ENCODE measurements at regions not wholly inside any gene's neighbourhood (a gene's known extent, or its start where the extent isn't known, plus 50 kb on each side); places are given as distances from the start of the nearest gene placed in this dataset.
A peak's percentile ranks its signal among the peaks of the same experiment; 100 is the strongest.

GRCh38 chr11:98734686-98735085, 286.1 kb upstream of the CNTN5 start:
- no peak overlapping the region for H3K4me3 Mint-ChIP-seq
- Histone ChIP-seq H3K4me2 (replicated peaks; ENCODE audit: extremely low read depth, low read length, poor library complexity, severe bottlenecking) (no peak overlapping the region), H3K27me3 (ENCODE audit: control insufficient read depth in 2 of 2, insufficient read depth in 2 of 2, low read length in 2 of 2) (no peaks in the 10 kb centered on the region), H3K36me3 (replicated peaks in 1 of 2; ENCODE audit: control insufficient read depth in 1 of 2, insufficient read depth in 2 of 2, low read length in 2 of 2) (no peaks in the 10 kb centered on the region), H3K27ac (ENCODE audit: low read depth in 1 of 2, low read length in 2 of 2) (no peak overlapping the region), H3K9me3 (replicated peaks in 1 of 2; ENCODE audit: control insufficient read depth in 1 of 2, insufficient read depth in 1 of 2, low read length in 2 of 2) (peaks cover 0 to 17% of the 10 kb centered on the region in 2 donors), H4K20me1 (ENCODE audit: insufficient read depth, low read length) (no peaks in the 10 kb centered on the region), H3K4me3 (replicated peaks in 1 of 3; ENCODE audit: low read depth in 2 of 3, low read length in 3 of 3) (no peak overlapping the region), H2AFZ (ENCODE audit: insufficient read depth, low read depth, low read length, poor library complexity, severe bottlenecking) (no peak overlapping the region), H3K4me1 (ENCODE audit: control insufficient read depth in 1 of 2, insufficient read depth in 2 of 2, low read length in 2 of 2) (no peaks in the 10 kb centered on the region), H3K9ac (ENCODE audit: insufficient read depth, low read length, poor library complexity, severe bottlenecking) (no peak overlapping the region), H3K79me2 (ENCODE audit: insufficient read depth, low read length) (no peaks in the 10 kb centered on the region)
- H3K36me3 Mint-ChIP-seq, result no peaks in the 10 kb centered on the region
- no peak for DNase-seq
- intact Hi-C loops (cut with micrococcal nuclease), result no loop called here
- no peak for TF ChIP-seq CTCF (IDR thresholded peaks at IDR 0.05)
- peaks cover 0 to 18% (median 5%) of the 10 kb centered on the region in 7 donors for H3K9me3 Mint-ChIP-seq
- no peaks in the 10 kb centered on the region for H3K27me3 Mint-ChIP-seq (ENCODE audit: low read depth in 3 of 3)
- H3K4me1 Mint-ChIP-seq, result no peaks in the 10 kb centered on the region
- no peak overlapping the region for H3K27ac Mint-ChIP-seq

DNA sequence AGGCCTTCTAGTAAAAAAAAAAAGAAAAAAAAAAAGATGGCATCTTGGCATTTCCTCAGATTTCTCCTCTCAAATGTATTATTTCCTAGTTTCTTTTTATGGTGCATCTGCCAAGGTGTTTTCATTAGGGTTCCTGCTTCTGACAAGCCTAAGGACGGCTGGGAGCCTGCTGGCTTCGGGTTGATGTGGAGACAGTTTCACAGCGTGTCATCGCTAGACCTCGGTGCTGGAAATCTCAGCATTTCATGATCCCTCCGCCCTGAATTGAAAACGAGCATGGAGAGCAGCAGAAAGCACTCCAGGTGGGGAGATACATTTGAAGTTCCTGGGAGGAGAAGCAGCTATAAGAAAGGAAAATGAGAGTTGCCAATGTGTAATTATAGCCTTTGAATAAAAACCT, 283.9 kb upstream of the CNTN5 start:
- no peak overlapping the region for H3K27ac ChIP-seq (ENCODE audit: low read depth in 1 of 2, low read length in 2 of 2)
- DNase-seq, result no peak
- H3K36me3 Mint-ChIP-seq, result no peaks in the 10 kb centered on the region
- intact Hi-C loops (cut with micrococcal nuclease), result no loop called here
- no peak overlapping the region for H3K9ac ChIP-seq (ENCODE audit: insufficient read depth, low read length, poor library complexity, severe bottlenecking)
- H4K20me1 ChIP-seq (ENCODE audit: insufficient read depth, low read length), result no peaks in the 10 kb centered on the region
- no peaks in the 10 kb centered on the region for H3K79me2 ChIP-seq (ENCODE audit: insufficient read depth, low read length)
- H3K27me3 ChIP-seq (ENCODE audit: control insufficient read depth in 2 of 2, insufficient read depth in 2 of 2, low read length in 2 of 2), result no peaks in the 10 kb centered on the region
- no peak overlapping the region for H3K4me3 ChIP-seq (replicated peaks in 1 of 3; ENCODE audit: low read depth in 2 of 3, low read length in 3 of 3)
- no peaks in the 10 kb centered on the region for H3K4me1 Mint-ChIP-seq
- H3K4me3 Mint-ChIP-seq, result no peak overlapping the region
- no peaks in the 10 kb centered on the region for H3K4me1 ChIP-seq (ENCODE audit: control insufficient read depth in 1 of 2, insufficient read depth in 2 of 2, low read length in 2 of 2)
- TF ChIP-seq CTCF (IDR thresholded peaks at IDR 0.05), result no peak
- H3K9me3 ChIP-seq (replicated peaks in 1 of 2; ENCODE audit: control insufficient read depth in 1 of 2, insufficient read depth in 1 of 2, low read length in 2 of 2), result peaks cover 0 to 17% of the 10 kb centered on the region in 2 donors
- WGBS (ENCODE audit: insufficient coverage), result 92% methylated on average over 7 of the region's 7 CpGs
- no peaks in the 10 kb centered on the region for H3K36me3 ChIP-seq (replicated peaks in 1 of 2; ENCODE audit: control insufficient read depth in 1 of 2, insufficient read depth in 2 of 2, low read length in 2 of 2)
- H2AFZ ChIP-seq (ENCODE audit: insufficient read depth, low read depth, low read length, poor library complexity, severe bottlenecking), result no peak overlapping the region
- H3K27ac Mint-ChIP-seq, result peak overlapping the region in 1 of 7 donors; percentile 26
- H3K4me2 ChIP-seq (replicated peaks; ENCODE audit: extremely low read depth, low read length, poor library complexity, severe bottlenecking), result no peak overlapping the region
- peaks cover 0 to 11% (median 5%) of the 10 kb centered on the region in 7 donors for H3K9me3 Mint-ChIP-seq
- no peaks in the 10 kb centered on the region for H3K27me3 Mint-ChIP-seq (ENCODE audit: low read depth in 3 of 3)

Measured in CD14-positive monocyte (primary cell).